Right lobe of liver (tissue), 4 donors: ENCODE measurements at regions not wholly inside any gene's neighbourhood (a gene's known extent, or its start where the extent isn't known, plus 50 kb on each side); places are given as distances from the start of the nearest gene placed in this dataset.

Experiments
- POLR2A ChIP-seq: fragments of 450-650 bp; IDR thresholded peaks from one replicate; pipeline ENCODE4 v1.6.1; 2017; ENCODE audit warnings: antibody characterized with exemption, mild to moderate bottlenecking
- TF ChIP-seq, protein P1 (sequence below), 4 donors: fragments of 200-600 bp in 3 of 4; fragments of 450-650 bp in 1 of 4; IDR thresholded peaks; one replicate each; pipeline versions ENCODE4 v1.5.1 to v1.8.0; 2016 to 2022; ENCODE audit warnings: antibody characterized with exemption in 4 of 4, mild to moderate bottlenecking in 2 of 4
- donor health status: DM: no; HTN: no; CAD: no.
- donor health status: DM: no; HTN: no; CAD: no.
- donor health status: DM: no; HTN: yes; CAD: no.

- TF ChIP-seq, protein P1, sequence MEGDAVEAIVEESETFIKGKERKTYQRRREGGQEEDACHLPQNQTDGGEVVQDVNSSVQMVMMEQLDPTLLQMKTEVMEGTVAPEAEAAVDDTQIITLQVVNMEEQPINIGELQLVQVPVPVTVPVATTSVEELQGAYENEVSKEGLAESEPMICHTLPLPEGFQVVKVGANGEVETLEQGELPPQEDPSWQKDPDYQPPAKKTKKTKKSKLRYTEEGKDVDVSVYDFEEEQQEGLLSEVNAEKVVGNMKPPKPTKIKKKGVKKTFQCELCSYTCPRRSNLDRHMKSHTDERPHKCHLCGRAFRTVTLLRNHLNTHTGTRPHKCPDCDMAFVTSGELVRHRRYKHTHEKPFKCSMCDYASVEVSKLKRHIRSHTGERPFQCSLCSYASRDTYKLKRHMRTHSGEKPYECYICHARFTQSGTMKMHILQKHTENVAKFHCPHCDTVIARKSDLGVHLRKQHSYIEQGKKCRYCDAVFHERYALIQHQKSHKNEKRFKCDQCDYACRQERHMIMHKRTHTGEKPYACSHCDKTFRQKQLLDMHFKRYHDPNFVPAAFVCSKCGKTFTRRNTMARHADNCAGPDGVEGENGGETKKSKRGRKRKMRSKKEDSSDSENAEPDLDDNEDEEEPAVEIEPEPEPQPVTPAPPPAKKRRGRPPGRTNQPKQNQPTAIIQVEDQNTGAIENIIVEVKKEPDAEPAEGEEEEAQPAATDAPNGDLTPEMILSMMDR (IDR thresholded peaks at IDR 0.05) = no peak
- TF ChIP-seq POLR2A = no peak
Observed at GRCh38 chr5:173717959-173718358, 101.5 kb upstream of the BOD1 start.
